Endothelial cell (in vitro differentiated cells): ENCODE measurements at regions not wholly inside any gene's neighbourhood (a gene's known extent, or its start where the extent isn't known, plus 50 kb on each side); places are given as distances from the start of the nearest gene placed in this dataset.

Experiments
- DNase-seq: peaks from one replicate; pipeline ENCODE4 v3.0.0; 2021; ENCODE audit warnings: low spot score
- H3K27ac Mint-ChIP-seq: one replicate; pipeline ENCODE4 v1.8.0; 2021; ENCODE audit warnings: mixed read lengths, inconsistent platforms; ENCODE audit not compliant: unreplicated experiment
- H3K27me3 Mint-ChIP-seq: one replicate; pipeline ENCODE4 v1.8.0; 2021; ENCODE audit warnings: mild to moderate bottlenecking, moderate library complexity, mixed read lengths, inconsistent platforms; ENCODE audit not compliant: unreplicated experiment
- H3K36me3 Mint-ChIP-seq: one replicate; pipeline ENCODE4 v1.8.0; 2021; ENCODE audit warnings: mild to moderate bottlenecking, low read depth, mixed read lengths, inconsistent platforms; ENCODE audit not compliant: unreplicated experiment
- H3K4me1 Mint-ChIP-seq: one replicate; pipeline ENCODE4 v1.8.0; 2021; ENCODE audit warnings: mild to moderate bottlenecking, mixed read lengths, inconsistent platforms; ENCODE audit not compliant: unreplicated experiment
- H3K4me3 Mint-ChIP-seq: one replicate; pipeline ENCODE4 v1.8.0; 2021; ENCODE audit warnings: mild to moderate bottlenecking, mixed read lengths, inconsistent platforms; ENCODE audit not compliant: unreplicated experiment
- H3K9me3 Mint-ChIP-seq: one replicate; pipeline ENCODE4 v1.8.0; 2021; ENCODE audit warnings: mixed read lengths, inconsistent platforms; ENCODE audit not compliant: unreplicated experiment
- TF ChIP-seq, protein P1 (sequence below): fragments of 200-600 bp; sonication (generic); IDR thresholded peaks from one replicate; pipeline ENCODE4 v1.5.0; 2021; ENCODE audit warnings: antibody characterized with exemption; ENCODE audit not compliant: unreplicated experiment

DNA sequence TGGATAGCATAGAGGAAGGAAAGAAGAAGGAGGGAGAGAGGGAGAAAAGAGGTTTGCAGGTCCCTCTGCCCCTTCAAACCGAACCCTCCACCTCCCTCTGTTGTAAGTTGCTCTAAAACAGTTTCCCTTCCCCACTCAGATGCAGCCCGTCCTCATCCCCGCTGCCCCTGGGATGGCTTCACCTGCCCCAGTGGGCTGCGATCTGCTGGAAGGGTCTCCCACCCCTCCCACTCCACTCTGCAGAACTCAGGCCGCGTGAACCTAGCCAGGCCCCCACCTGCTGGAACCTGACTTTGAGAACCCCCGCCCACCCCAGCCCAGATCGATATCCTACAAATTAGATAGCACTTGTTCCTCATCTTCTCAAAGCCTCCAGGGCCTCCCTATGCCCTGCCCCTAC is 190.8 kb downstream of the DLL1 start:
- H3K9me3 Mint-ChIP-seq = no peaks in the 10 kb centered on the region
- DNase-seq = peak; percentile 1
- H3K27me3 Mint-ChIP-seq = peaks cover 6% of the 10 kb centered on the region
- no peaks in the 10 kb centered on the region for H3K4me1 Mint-ChIP-seq
- no peaks in the 10 kb centered on the region for H3K36me3 Mint-ChIP-seq
- TF ChIP-seq, protein P1, sequence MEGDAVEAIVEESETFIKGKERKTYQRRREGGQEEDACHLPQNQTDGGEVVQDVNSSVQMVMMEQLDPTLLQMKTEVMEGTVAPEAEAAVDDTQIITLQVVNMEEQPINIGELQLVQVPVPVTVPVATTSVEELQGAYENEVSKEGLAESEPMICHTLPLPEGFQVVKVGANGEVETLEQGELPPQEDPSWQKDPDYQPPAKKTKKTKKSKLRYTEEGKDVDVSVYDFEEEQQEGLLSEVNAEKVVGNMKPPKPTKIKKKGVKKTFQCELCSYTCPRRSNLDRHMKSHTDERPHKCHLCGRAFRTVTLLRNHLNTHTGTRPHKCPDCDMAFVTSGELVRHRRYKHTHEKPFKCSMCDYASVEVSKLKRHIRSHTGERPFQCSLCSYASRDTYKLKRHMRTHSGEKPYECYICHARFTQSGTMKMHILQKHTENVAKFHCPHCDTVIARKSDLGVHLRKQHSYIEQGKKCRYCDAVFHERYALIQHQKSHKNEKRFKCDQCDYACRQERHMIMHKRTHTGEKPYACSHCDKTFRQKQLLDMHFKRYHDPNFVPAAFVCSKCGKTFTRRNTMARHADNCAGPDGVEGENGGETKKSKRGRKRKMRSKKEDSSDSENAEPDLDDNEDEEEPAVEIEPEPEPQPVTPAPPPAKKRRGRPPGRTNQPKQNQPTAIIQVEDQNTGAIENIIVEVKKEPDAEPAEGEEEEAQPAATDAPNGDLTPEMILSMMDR = no peak
- no peak overlapping the region for H3K27ac Mint-ChIP-seq
- no peak overlapping the region for H3K4me3 Mint-ChIP-seq

DNA sequence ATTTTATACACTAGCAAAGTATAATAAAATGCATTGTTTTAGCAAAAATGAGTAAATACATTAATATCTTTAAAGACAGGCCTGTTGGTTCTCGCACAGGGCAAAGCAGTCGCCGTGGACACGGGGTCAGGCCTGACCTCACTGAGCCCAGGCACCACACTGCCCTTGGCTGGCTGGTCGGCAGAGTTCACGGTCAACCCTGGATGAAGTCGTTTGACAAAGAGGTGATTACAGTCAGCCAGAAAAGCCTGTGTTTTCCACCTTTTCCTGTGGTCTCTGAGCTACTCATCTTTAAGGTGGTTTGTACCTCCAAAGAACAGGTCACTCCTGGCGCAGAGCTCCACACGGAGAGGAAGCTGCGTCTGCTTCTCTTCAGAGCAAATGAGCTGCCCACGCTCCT is 191.5 kb downstream of the DLL1 start:
- TF ChIP-seq, protein P1 = no peak
- H3K27me3 Mint-ChIP-seq = peaks cover 6% of the 10 kb centered on the region
- H3K4me3 Mint-ChIP-seq = no peak overlapping the region
- H3K27ac Mint-ChIP-seq = no peak overlapping the region
- no peaks in the 10 kb centered on the region for H3K9me3 Mint-ChIP-seq
- no peaks in the 10 kb centered on the region for H3K4me1 Mint-ChIP-seq
- no peaks in the 10 kb centered on the region for H3K36me3 Mint-ChIP-seq
- DNase-seq = peak; percentile 1

GRCh38 chr6:170098428-170099170 is 192.3 kb downstream of the DLL1 start:
- H3K9me3 Mint-ChIP-seq = no peaks in the 10 kb centered on the region
- DNase-seq = peak; percentile 1
- H3K27me3 Mint-ChIP-seq = peaks cover 6% of the 10 kb centered on the region
- H3K27ac Mint-ChIP-seq = no peak overlapping the region
- no peaks in the 10 kb centered on the region for H3K36me3 Mint-ChIP-seq
- no peak overlapping the region for H3K4me3 Mint-ChIP-seq
- TF ChIP-seq, protein P1 = no peak
- no peaks in the 10 kb centered on the region for H3K4me1 Mint-ChIP-seq

DNA sequence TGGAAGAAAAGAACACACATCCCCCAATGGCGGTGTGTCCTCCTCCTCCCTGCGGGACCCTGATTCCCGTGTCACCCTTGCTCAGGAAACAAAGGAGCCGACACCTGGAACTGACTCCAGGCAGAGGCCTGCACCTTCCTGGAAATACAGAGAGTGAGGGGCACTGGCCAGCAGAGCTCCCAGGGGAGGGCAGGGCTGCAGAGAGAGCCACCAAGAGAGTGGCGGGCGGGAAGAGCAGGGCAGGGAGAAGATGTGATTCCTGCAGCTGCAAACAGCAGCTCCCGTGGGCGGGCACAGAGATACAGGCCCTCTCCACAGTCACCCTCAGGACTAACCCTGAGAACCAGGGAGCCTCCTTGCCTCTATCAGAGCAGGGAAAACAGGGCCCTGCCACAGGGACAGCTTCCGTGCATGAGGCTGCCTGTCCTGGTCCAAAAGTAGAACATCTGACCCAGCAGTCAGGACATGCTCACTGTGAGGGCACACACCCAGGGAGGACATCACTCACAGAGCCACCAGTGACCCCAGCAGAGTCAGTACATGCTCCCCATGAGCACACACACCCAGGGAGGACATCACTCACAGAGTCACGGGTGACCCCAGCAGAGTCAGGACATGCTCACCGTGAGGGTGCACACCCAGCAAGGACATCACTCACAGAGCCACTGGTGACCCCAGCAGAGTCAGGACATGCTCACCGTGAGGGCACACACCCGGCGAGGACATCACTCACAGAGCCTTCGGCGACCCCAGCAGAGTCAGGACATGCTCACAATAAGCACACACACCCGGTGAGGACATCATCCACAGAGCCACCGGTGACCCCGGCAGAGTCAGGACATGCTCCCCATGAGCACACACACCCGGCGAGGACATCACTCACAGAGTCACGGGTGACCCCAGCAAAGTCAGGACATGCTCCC is 193.1 kb downstream of the DLL1 start:
- peak; percentile 4 for DNase-seq
- peaks cover 6% of the 10 kb centered on the region for H3K27me3 Mint-ChIP-seq
- no peaks in the 10 kb centered on the region for H3K36me3 Mint-ChIP-seq
- no peak overlapping the region for H3K27ac Mint-ChIP-seq
- no peaks in the 10 kb centered on the region for H3K9me3 Mint-ChIP-seq
- H3K4me3 Mint-ChIP-seq = no peak overlapping the region
- H3K4me1 Mint-ChIP-seq = no peaks in the 10 kb centered on the region
- TF ChIP-seq, protein P1 = no peak
